DND-41 (cell line): ENCODE measurements at regions not wholly inside any gene's neighbourhood (a gene's known extent, or its start where the extent isn't known, plus 50 kb on each side); places are given as distances from the start of the nearest gene placed in this dataset.

Experiments
- CTCF ChIP-seq: IDR thresholded peaks from 2 replicates; pipeline ENCODE4 v1.5.1; 2012; ENCODE audit warnings: borderline replicate concordance, low read length, moderate library complexity, mild to moderate bottlenecking; ENCODE audit not compliant: poor library complexity, severe bottlenecking; ENCODE audit errors: extremely low read depth
- EZH2 ChIP-seq: IDR thresholded peaks from 3 replicates; pipeline ENCODE4 v1.6.1; 2012; ENCODE audit warnings: borderline replicate concordance, low read depth, mild to moderate bottlenecking, moderate library complexity, low read length, inconsistent platforms; ENCODE audit not compliant: severe bottlenecking

GRCh38 chr2:183718246-183718645 is 594.0 kb downstream of the NUP35 start:
- no peak for TF ChIP-seq CTCF
- no peak for TF ChIP-seq EZH2
